ENCODE measurements at regions not wholly inside any gene's neighbourhood (a gene's known extent, or its start where the extent isn't known, plus 50 kb on each side); places are given as distances from the start of the nearest gene placed in this dataset.

GRCh38 chr1:194073833-194074232, 887.4 kb upstream of the B3GALT2 start:
- DNase-seq: no peak
- Mint-ChIP-seq H3K9me3 (peaks cover 15% of the 10 kb centered on the region), H3K36me3 (ENCODE audit: low read depth) (no peaks in the 10 kb centered on the region), H3K27me3 (ENCODE audit: low read depth, poor library complexity) (no peaks in the 10 kb centered on the region), H3K27ac (no peak overlapping the region), H3K4me1 (peaks cover 10% of the 10 kb centered on the region), H3K4me3 (no peak overlapping the region)
- no peak for TF ChIP-seq CTCF (IDR thresholded peaks at IDR 0.05)

GRCh38 chr1:194071205-194071604, 884.8 kb upstream of the B3GALT2 start:
- Mint-ChIP-seq H3K27ac (no peak overlapping the region), H3K27me3 (ENCODE audit: low read depth, poor library complexity) (no peaks in the 10 kb centered on the region), H3K4me3 (no peak overlapping the region), H3K4me1 (peaks cover 10% of the 10 kb centered on the region), H3K36me3 (ENCODE audit: low read depth) (no peaks in the 10 kb centered on the region), H3K9me3 (peaks cover 2% of the 10 kb centered on the region)
- no peak for DNase-seq
- no peak for TF ChIP-seq CTCF (IDR thresholded peaks at IDR 0.05)

GRCh38 chr1:194069831-194070218, 883.4 kb upstream of the B3GALT2 start:
- no peak for DNase-seq
- no peaks in the 10 kb centered on the region for H3K9me3 Mint-ChIP-seq
- no peaks in the 10 kb centered on the region for H3K36me3 Mint-ChIP-seq (ENCODE audit: low read depth)
- no peak overlapping the region for H3K4me3 Mint-ChIP-seq
- H3K27ac Mint-ChIP-seq: no peak overlapping the region
- no peak for TF ChIP-seq CTCF (IDR thresholded peaks at IDR 0.05)
- H3K4me1 Mint-ChIP-seq: peaks cover 10% of the 10 kb centered on the region
- no peaks in the 10 kb centered on the region for H3K27me3 Mint-ChIP-seq (ENCODE audit: low read depth, poor library complexity)

GRCh38 chr1:194069168-194069830, 882.9 kb upstream of the B3GALT2 start:
- no peaks in the 10 kb centered on the region for H3K27me3 Mint-ChIP-seq (ENCODE audit: low read depth, poor library complexity)
- no peaks in the 10 kb centered on the region for H3K9me3 Mint-ChIP-seq
- DNase-seq: no peak
- H3K4me3 Mint-ChIP-seq: no peak overlapping the region
- no peaks in the 10 kb centered on the region for H3K36me3 Mint-ChIP-seq (ENCODE audit: low read depth)
- no peak for TF ChIP-seq CTCF (IDR thresholded peaks at IDR 0.05)
- H3K4me1 Mint-ChIP-seq: peaks cover 6% of the 10 kb centered on the region
- no peak overlapping the region for H3K27ac Mint-ChIP-seq

- DNase-seq: no peak
- no peaks in the 10 kb centered on the region for H3K36me3 Mint-ChIP-seq (ENCODE audit: low read depth)
- H3K27ac Mint-ChIP-seq: no peak overlapping the region
- peaks cover 4% of the 10 kb centered on the region for H3K9me3 Mint-ChIP-seq
- no peak overlapping the region for H3K4me3 Mint-ChIP-seq
- no peaks in the 10 kb centered on the region for H3K27me3 Mint-ChIP-seq (ENCODE audit: low read depth, poor library complexity)
- TF ChIP-seq CTCF (IDR thresholded peaks at IDR 0.05): no peak
- peaks cover under 1% of the 10 kb centered on the region for H3K4me1 Mint-ChIP-seq
These were observed 882.2 kb upstream of the B3GALT2 start for GRCh38 chr1:194068446-194069167.

- DNase-seq: no peak
- Mint-ChIP-seq H3K27me3 (ENCODE audit: low read depth, poor library complexity) (no peaks in the 10 kb centered on the region), H3K27ac (no peak overlapping the region), H3K9me3 (peaks cover 12% of the 10 kb centered on the region), H3K4me3 (no peak overlapping the region), H3K4me1 (no peaks in the 10 kb centered on the region), H3K36me3 (ENCODE audit: low read depth) (no peaks in the 10 kb centered on the region)
- TF ChIP-seq CTCF (IDR thresholded peaks at IDR 0.05): no peak
These were observed 881.4 kb upstream of the B3GALT2 start for GRCh38 chr1:194067772-194068171.
